Neural progenitor cell (in vitro differentiated cells): ENCODE measurements at regions not wholly inside any gene's neighbourhood (a gene's known extent, or its start where the extent isn't known, plus 50 kb on each side); places are given as distances from the start of the nearest gene placed in this dataset.

Experiments used
- DNase-seq: peaks from one replicate; pipeline ENCODE4 v3.0.0-alpha.2; 2016; ENCODE audit warnings: low spot score
- H2AFZ ChIP-seq: fragments of 200-600 bp; sonication (generic); replicated peaks from 2 replicates; pipeline ENCODE4 v1.6.1; 2016; ENCODE audit warnings: antibody characterized with exemption
- H3F3A ChIP-seq: fragments of 200-600 bp; sonication (generic); 2 replicates; pipeline ENCODE4 v1.6.1; 2016; ENCODE audit warnings: antibody characterized with exemption, low read depth
- H3K27ac ChIP-seq: fragments of 200-600 bp; sonication (generic); 2 replicates; pipeline ENCODE4 v1.5.1; 2016; ENCODE audit warnings: mild to moderate bottlenecking
- H3K27me3 ChIP-seq: fragments of 200-600 bp; sonication (generic); 2 replicates; pipeline ENCODE4 v1.6.1; 2016; ENCODE audit warnings: mild to moderate bottlenecking, moderate library complexity
- H3K36me3 ChIP-seq: fragments of 200-600 bp; sonication (generic); 2 replicates; pipeline ENCODE4 v1.5.1; 2016
- H3K4me1 ChIP-seq: fragments of 200-600 bp; sonication (generic); 2 replicates; pipeline ENCODE4 v1.6.1; 2016; ENCODE audit warnings: mixed run types
- H3K4me2 ChIP-seq: fragments of 200-600 bp; sonication (generic); 2 replicates; pipeline ENCODE4 v1.6.1; 2016
- H3K4me3 ChIP-seq: fragments of 200-600 bp; sonication (generic); 2 replicates; pipeline ENCODE4 v1.5.1; 2016
- H3K79me2 ChIP-seq: fragments of 200-600 bp; sonication (generic); 2 replicates; pipeline ENCODE4 v1.6.1; 2016; ENCODE audit warnings: low read depth
- H3K9ac ChIP-seq: fragments of 200-600 bp; sonication (generic); 2 replicates; pipeline ENCODE4 v1.6.1; 2016
- H3K9me3 ChIP-seq: fragments of 200-600 bp; sonication (generic); 2 replicates; pipeline ENCODE4 v1.5.1; 2016; ENCODE audit warnings: low read depth
- H4K20me1 ChIP-seq: fragments of 200-600 bp; sonication (generic); 2 replicates; pipeline ENCODE4 v1.6.1; 2016; ENCODE audit warnings: low read depth
- H3K27ac Mint-ChIP-seq: 3 replicates; pipeline ENCODE4 v1.8.0; 2021; ENCODE audit warnings: mixed read lengths
- H3K27me3 Mint-ChIP-seq: 2 replicates; pipeline ENCODE4 v1.8.0; 2022; ENCODE audit warnings: low read depth, mild to moderate bottlenecking, inconsistent platforms, moderate library complexity, mixed read lengths; ENCODE audit not compliant: insufficient read depth
- H3K36me3 Mint-ChIP-seq: 3 replicates; pipeline ENCODE4 v1.8.0; 2021; ENCODE audit warnings: mixed read lengths
- H3K4me1 Mint-ChIP-seq: 3 replicates; pipeline ENCODE4 v1.8.0; 2021; ENCODE audit warnings: mixed read lengths
- H3K4me3 Mint-ChIP-seq: 3 replicates; pipeline ENCODE4 v1.8.0; 2021; ENCODE audit warnings: mild to moderate bottlenecking, moderate library complexity, mixed read lengths
- H3K9me3 Mint-ChIP-seq: 3 replicates; pipeline ENCODE4 v1.8.0; 2020; ENCODE audit warnings: mixed read lengths
- CTCF ChIP-seq: fragments of 200-600 bp; sonication (generic); IDR thresholded peaks from 2 replicates; pipeline ENCODE4 v1.5.1; 2017; ENCODE audit warnings: antibody characterized with exemption, mild to moderate bottlenecking
- EZH2 ChIP-seq: fragments of 200-600 bp; sonication (generic); IDR thresholded peaks from 2 replicates; pipeline ENCODE4 v1.6.1; 2017; ENCODE audit warnings: antibody characterized with exemption, mild to moderate bottlenecking, moderate library complexity
- EZH2phosphoT487 ChIP-seq: fragments of 200-600 bp; sonication (generic); IDR thresholded peaks from 2 replicates; pipeline ENCODE4 v1.6.1; 2017; ENCODE audit warnings: antibody characterized with exemption

GRCh38 chr17:72390675-72391508 is 270.1 kb downstream of the SOX9 start:
- Mint-ChIP-seq H3K36me3 (no peaks in the 10 kb centered on the region), H3K27ac (no peak overlapping the region), H3K9me3 (peaks cover 3% of the 10 kb centered on the region), H3K4me3 (no peak overlapping the region), H3K27me3 (peaks cover 13% of the 10 kb centered on the region), H3K4me1 (peaks cover 48% of the 10 kb centered on the region)
- no peaks in the 10 kb centered on the region for H3K79me2 ChIP-seq
- no peaks in the 10 kb centered on the region for H3F3A ChIP-seq
- H3K27ac ChIP-seq = no peak overlapping the region
- H3K36me3 ChIP-seq = no peaks in the 10 kb centered on the region
- no peak overlapping the region for H3K4me3 ChIP-seq
- no peaks in the 10 kb centered on the region for H3K9me3 ChIP-seq
- no peaks in the 10 kb centered on the region for H4K20me1 ChIP-seq
- no peak overlapping the region for H3K9ac ChIP-seq
- no peak overlapping the region for H3K4me2 ChIP-seq
- no peaks in the 10 kb centered on the region for H3K27me3 ChIP-seq
- no peak for DNase-seq
- H3K4me1 ChIP-seq = peaks cover 15% of the 10 kb centered on the region
- TF ChIP-seq EZH2 (no peak), CTCF (no peak), EZH2phosphoT487 (no peak)
- H2AFZ ChIP-seq = no peak overlapping the region

GRCh38 chr17:72392056-72393010 is 271.5 kb downstream of the SOX9 start:
- Mint-ChIP-seq H3K4me1 (peaks cover 39% of the 10 kb centered on the region), H3K27ac (no peak overlapping the region), H3K36me3 (no peaks in the 10 kb centered on the region), H3K9me3 (peaks cover 3% of the 10 kb centered on the region), H3K27me3 (peaks cover 11% of the 10 kb centered on the region), H3K4me3 (no peak overlapping the region)
- Histone ChIP-seq H3K4me2 (no peak overlapping the region), H3K4me3 (no peak overlapping the region), H3K4me1 (peaks cover 7% of the 10 kb centered on the region), H3F3A (no peaks in the 10 kb centered on the region), H3K36me3 (no peaks in the 10 kb centered on the region), H3K9me3 (no peaks in the 10 kb centered on the region), H4K20me1 (no peaks in the 10 kb centered on the region), H3K9ac (no peak overlapping the region), H2AFZ (no peak overlapping the region), H3K27ac (no peak overlapping the region), H3K27me3 (no peaks in the 10 kb centered on the region), H3K79me2 (no peaks in the 10 kb centered on the region)
- DNase-seq = no peak
- TF ChIP-seq CTCF = no peak
- TF ChIP-seq EZH2 = no peak
- TF ChIP-seq EZH2phosphoT487 = no peak

- peaks cover 3% of the 10 kb centered on the region for H3K4me1 ChIP-seq
- H3F3A ChIP-seq = no peaks in the 10 kb centered on the region
- H3K27me3 Mint-ChIP-seq = peaks cover 11% of the 10 kb centered on the region
- no peak overlapping the region for H3K4me2 ChIP-seq
- no peak overlapping the region for H2AFZ ChIP-seq
- H3K9me3 Mint-ChIP-seq = peaks cover 3% of the 10 kb centered on the region
- TF ChIP-seq CTCF (no peak), EZH2phosphoT487 (no peak), EZH2 (no peak)
- H4K20me1 ChIP-seq = no peaks in the 10 kb centered on the region
- no peaks in the 10 kb centered on the region for H3K36me3 ChIP-seq
- no peak overlapping the region for H3K4me3 ChIP-seq
- no peak overlapping the region for H3K4me3 Mint-ChIP-seq
- no peaks in the 10 kb centered on the region for H3K9me3 ChIP-seq
- H3K9ac ChIP-seq = no peak overlapping the region
- no peaks in the 10 kb centered on the region for H3K79me2 ChIP-seq
- H3K27ac Mint-ChIP-seq = no peak overlapping the region
- no peak for DNase-seq
- H3K27ac ChIP-seq = no peak overlapping the region
- no peaks in the 10 kb centered on the region for H3K27me3 ChIP-seq
- peaks cover 35% of the 10 kb centered on the region for H3K4me1 Mint-ChIP-seq
- H3K36me3 Mint-ChIP-seq = no peaks in the 10 kb centered on the region
Measured at GRCh38 chr17:72393553-72393952, 272.7 kb downstream of the SOX9 start.
